ENCODE measurements at regions not wholly inside any gene's neighbourhood (a gene's known extent, or its start where the extent isn't known, plus 50 kb on each side); places are given as distances from the start of the nearest gene placed in this dataset.

- TF ChIP-seq, protein P1, sequence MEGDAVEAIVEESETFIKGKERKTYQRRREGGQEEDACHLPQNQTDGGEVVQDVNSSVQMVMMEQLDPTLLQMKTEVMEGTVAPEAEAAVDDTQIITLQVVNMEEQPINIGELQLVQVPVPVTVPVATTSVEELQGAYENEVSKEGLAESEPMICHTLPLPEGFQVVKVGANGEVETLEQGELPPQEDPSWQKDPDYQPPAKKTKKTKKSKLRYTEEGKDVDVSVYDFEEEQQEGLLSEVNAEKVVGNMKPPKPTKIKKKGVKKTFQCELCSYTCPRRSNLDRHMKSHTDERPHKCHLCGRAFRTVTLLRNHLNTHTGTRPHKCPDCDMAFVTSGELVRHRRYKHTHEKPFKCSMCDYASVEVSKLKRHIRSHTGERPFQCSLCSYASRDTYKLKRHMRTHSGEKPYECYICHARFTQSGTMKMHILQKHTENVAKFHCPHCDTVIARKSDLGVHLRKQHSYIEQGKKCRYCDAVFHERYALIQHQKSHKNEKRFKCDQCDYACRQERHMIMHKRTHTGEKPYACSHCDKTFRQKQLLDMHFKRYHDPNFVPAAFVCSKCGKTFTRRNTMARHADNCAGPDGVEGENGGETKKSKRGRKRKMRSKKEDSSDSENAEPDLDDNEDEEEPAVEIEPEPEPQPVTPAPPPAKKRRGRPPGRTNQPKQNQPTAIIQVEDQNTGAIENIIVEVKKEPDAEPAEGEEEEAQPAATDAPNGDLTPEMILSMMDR (IDR thresholded peaks at IDR 0.05; ENCODE audit: poor library complexity) = no peak
- TF ChIP-seq EZH2phosphoT487 (IDR thresholded peaks at IDR 0.05; ENCODE audit: low read depth, severe bottlenecking, unreplicated experiment) = no peak
- TF ChIP-seq EZH2 (IDR thresholded peaks at IDR 0.05; ENCODE audit: borderline replicate concordance) = no peak
Measured at GRCh38 chr21:31583498-31583897, 76.0 kb upstream of the SOD1 start.

Data from hepatocyte (in vitro differentiated cells).